GM12892 (cell line): ENCODE measurements at regions not wholly inside any gene's neighbourhood (a gene's known extent, or its start where the extent isn't known, plus 50 kb on each side); places are given as distances from the start of the nearest gene placed in this dataset.

Experiments
- DNase-seq: peaks from one replicate; pipeline ENCODE4 v3.0.0; 2011; ENCODE audit not compliant: insufficient read length
- FAIRE-seq: peaks from 2 replicates; lab custom pipeline; 2011; peaks lifted over from hg19 to GRCh38; lab: Jason Lieb, UNC
- POLR2A ChIP-seq: IDR thresholded peaks from 2 replicates; pipeline ENCODE4 v1.6.1; 2011; ENCODE audit warnings: low read depth, low read length, control low read depth
- POLR2AphosphoS5 ChIP-seq: IDR thresholded peaks from 2 replicates; pipeline ENCODE4 v1.6.1; 2011; ENCODE audit warnings: low read depth, low read length, control low read depth
- TAF1 ChIP-seq: IDR thresholded peaks from 2 replicates; pipeline ENCODE4 v1.6.1; 2011; ENCODE audit warnings: low read depth, mild to moderate bottlenecking, control low read depth, low read length, borderline replicate concordance

DNA sequence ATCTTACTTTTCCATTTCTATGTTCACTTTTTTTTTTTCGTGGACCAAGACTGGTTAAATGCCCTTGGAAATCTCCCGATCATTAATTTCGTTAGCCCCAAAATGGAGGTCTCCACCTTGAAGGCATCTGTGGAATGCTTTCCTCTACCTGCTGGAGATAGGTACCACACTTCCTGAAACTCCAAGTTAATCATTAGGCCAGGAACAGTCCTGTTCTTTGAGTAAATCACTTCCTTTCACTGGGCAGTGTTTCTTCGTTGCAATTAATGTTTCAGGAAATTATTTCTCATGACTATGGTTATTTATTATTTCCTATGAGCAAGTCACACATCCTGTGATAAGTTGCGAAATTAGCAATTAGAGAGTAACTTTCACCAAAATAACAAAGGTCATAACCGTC lies 225.2 kb upstream of the LYPLAL1 start:
- DNase-seq, result no peak
- TF ChIP-seq POLR2AphosphoS5, result no peak
- no peak for TF ChIP-seq TAF1
- no peak for TF ChIP-seq POLR2A
- no peak for FAIRE-seq

DNA sequence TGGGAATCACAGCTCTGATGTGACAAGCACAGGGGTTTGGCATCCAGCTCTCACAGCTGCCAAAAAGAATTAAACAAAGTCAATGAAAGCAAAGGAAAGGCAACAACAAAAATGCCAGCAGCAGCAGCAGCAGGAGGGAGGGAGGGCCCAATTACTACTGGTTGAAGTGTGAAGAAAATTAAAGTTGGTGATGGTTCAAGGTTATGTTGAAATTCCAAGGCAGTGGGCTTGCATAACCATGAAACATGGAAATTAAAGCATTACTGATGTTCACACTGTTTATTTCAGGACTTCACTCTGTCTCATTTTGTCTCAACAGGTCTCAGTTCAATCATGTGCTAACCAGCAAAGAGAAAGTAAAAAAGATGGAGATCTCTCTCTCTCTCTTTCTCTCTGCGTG lies 220.3 kb upstream of the LYPLAL1 start:
- TF ChIP-seq POLR2AphosphoS5 (no peak), POLR2A (no peak), TAF1 (no peak)
- FAIRE-seq, result no peak
- DNase-seq, result no peak

DNA sequence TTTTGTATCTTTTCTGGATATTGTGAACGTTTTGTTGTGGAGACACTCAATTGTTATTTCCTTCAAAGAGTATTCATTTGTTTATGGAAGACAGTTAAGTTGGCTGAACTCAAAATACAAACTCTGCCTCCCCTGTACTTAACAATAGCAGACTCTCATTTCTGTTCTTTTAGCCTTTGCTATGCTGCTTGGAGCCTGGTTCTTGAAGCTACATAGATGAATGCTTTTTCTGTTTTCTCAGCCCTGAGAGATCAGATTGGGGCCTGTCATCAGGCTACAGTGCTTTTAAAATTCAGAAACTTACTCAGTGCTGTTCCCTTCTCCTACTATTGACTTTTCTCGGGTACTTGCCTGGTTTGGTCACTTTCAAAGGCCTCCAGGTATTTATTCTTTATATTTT lies 215.7 kb upstream of the LYPLAL1 start:
- DNase-seq (no peak), FAIRE-seq (no peak)
- TF ChIP-seq POLR2AphosphoS5 (no peak), POLR2A (no peak), TAF1 (no peak)

DNA sequence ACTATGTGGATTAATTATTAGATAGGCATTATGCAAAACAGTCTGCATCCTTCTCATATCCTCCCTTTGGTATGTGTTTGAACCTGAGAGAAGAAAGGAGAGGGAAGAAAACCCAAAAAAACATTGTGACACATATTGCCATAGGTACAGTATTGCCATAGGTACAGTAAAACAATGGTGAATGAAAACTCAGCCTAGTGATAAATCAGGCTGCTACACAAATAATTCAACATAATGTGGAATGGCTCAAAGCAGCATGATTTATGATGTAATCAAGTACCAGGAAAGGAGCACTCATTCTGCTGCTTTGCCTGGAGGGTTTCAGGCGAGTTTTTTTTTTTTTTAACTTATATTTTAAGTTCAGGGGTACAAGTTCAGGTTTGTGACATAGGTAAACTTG lies 213.9 kb upstream of the LYPLAL1 start:
- TF ChIP-seq POLR2A (no peak), POLR2AphosphoS5 (no peak), TAF1 (no peak)
- DNase-seq, result no peak
- FAIRE-seq, result no peak

DNA sequence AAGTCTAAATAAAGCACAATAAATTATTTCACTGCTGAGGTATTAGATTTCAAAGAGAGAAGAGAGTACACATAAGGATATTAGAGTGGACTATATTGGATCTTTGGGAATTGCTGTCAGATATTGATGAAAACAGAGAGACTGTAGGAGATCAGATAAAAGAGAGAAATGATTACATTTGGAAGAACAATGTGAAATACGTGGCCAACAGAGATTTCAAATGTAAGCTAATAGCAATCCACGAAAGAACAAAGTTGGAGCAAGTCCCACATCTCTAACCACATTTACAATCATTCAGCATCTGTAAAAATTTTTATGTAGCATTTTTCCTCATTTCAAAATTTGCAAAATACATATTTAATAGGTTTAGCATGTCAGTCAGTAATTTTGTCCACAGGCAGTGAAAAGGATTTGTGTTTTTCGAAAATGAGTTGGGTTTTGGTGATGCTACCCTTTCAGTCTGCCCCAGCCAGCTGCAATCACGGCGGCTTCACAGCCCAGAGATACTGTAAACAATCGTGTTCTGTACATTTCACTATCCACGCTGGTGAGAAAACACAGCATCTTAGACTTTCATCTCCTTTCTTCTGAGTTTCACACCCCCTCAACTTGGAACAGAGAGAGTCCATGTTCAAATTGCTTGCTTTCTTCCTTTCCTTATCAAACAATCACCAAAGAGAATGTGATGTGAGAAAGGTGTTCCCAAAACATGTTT lies 209.1 kb upstream of the LYPLAL1 start:
- no peak for DNase-seq
- no peak for FAIRE-seq
- TF ChIP-seq POLR2AphosphoS5 (no peak), POLR2A (no peak), TAF1 (no peak)

DNA sequence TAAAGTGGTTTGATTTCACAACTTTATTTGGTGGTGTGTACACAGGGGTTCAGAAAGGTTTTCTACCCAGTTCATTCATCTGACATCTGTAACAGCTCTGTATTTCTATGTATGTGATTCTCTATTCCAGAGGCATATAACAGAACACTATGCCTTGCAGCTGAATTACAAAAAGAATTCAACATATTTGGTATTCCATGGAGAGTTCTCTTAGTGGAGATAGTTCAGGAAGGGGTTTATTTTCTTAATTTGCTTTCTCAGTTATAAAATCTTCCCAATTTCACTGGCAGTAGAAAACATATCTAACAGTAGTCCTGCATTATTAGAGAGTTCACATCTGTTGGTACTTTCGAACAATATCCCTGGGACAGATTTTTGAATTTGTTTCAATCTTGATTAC lies 207.9 kb upstream of the LYPLAL1 start:
- no peak for TF ChIP-seq POLR2AphosphoS5
- no peak for TF ChIP-seq POLR2A
- no peak for TF ChIP-seq TAF1
- FAIRE-seq (no peak), DNase-seq (no peak)

DNA sequence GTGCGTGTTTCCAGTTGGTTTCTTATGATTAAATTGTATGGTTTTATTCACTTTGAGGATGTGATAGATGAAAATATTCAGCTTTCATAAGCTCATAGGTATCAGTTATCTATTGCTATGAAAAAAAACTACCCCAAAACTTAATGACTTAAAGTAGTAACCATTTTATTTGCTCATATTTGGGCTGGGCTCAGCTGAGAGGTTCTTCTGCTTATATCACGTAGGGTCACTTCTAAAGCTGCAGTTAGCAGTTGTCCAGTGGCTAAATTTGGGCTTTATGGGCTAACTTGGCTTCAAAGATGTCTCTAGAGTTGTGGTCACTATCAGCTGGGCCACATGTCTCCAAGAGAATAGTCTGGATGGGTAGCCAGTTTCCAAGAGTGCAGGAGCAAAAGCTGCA lies 206.4 kb upstream of the LYPLAL1 start:
- FAIRE-seq (no peak), DNase-seq (no peak)

DNA sequence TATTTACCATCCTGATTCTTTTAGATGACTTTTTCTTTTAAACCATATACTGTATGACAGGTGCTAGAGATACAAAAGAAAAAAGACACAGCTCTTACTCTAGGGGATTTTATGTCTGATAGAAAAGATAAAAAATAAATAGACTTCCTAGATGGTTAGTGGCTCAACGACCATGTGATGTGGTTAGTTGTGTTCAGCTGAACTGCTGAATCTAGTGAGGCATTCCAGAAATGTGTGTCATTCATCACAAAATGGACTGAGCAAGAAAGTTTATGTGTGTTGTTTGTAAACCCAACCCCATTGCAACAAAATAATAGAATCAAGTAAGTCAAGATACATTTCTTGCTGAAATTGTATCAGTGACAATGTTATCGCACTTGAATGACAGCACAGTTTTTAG lies 205.8 kb upstream of the LYPLAL1 start:
- DNase-seq, result no peak
- TF ChIP-seq TAF1, result no peak
- TF ChIP-seq POLR2AphosphoS5, result no peak
- no peak for TF ChIP-seq POLR2A

More for the DNA sequence above, 206.4 kb upstream of the LYPLAL1 start:
- no peak for TF ChIP-seq TAF1
- no peak for TF ChIP-seq POLR2A
- TF ChIP-seq POLR2AphosphoS5, result no peak

DNA sequence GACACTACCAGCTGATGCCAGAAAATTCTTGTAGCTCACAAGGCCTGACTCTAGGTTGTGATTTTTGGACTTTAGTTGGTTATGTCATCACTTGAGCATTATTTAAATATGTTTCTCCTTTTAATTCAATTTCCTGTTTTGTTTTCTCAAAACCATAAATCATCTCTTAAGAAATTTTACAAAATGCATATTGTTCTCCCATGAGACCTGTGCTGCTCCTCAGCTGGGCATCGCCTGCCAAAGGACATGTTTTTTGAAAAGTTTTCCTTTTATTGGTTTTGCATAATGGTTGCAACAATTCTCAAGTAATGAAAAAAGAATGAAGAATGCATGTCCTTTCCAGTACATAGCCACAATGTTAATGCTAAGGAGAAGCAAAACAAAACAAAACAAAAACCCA lies 204.7 kb upstream of the LYPLAL1 start:
- DNase-seq (no peak), FAIRE-seq (no peak)

More for the DNA sequence above, 205.8 kb upstream of the LYPLAL1 start:
- no peak for FAIRE-seq

DNA sequence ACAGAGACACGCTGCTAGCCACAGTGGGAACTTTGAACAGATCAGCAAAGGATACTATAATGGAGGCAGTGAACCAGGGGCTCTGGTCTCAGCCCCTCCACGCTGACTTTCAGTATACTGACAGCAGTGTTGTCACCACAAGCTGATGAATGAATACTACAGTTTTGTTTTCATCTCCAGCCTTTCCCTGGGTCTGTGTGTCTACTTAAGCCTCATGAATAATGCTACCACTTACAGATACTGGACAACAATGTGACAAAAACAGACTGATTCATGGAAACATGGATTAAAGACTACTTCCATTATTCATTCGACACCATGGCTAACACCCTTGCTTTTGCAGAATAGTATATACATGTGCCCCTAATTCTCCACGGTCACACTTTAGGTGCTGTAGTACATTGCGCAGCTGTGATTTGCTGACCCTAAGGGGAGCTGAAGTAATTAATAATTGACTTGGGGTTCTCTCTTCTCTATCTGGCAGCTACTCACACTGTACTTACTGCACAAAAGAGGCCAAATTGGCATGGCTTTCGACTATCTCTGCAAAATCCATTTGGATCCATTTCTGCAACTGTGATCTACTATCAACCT lies 203.2 kb upstream of the LYPLAL1 start:
- DNase-seq, result no peak
- TF ChIP-seq POLR2AphosphoS5, result no peak
- TF ChIP-seq TAF1, result no peak
- no peak for TF ChIP-seq POLR2A
- no peak for FAIRE-seq

More for the DNA sequence above, 204.7 kb upstream of the LYPLAL1 start:
- no peak for TF ChIP-seq TAF1
- TF ChIP-seq POLR2A, result no peak
- TF ChIP-seq POLR2AphosphoS5, result no peak

DNA sequence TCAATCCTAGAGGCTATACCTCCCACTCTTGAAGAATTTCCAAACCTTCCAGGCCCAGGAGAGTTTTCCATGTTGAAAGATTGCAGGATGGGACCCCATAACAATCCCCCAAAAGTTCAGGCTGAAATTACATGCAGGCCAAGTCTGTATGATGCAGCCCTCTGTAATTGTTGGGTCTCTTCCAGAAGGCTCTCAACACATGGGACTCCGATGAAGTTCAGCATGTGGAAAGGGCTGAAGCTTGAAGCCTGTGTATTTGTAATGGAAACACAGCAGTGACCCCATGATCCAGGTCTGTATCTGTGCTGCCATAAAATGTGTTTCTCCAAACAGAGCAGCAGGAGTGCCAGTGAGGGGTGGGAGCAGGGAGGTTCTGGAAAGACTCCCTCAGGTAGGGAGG lies 202.5 kb upstream of the LYPLAL1 start:
- DNase-seq (no peak), FAIRE-seq (no peak)
- TF ChIP-seq POLR2A (no peak), TAF1 (no peak), POLR2AphosphoS5 (no peak)

DNA sequence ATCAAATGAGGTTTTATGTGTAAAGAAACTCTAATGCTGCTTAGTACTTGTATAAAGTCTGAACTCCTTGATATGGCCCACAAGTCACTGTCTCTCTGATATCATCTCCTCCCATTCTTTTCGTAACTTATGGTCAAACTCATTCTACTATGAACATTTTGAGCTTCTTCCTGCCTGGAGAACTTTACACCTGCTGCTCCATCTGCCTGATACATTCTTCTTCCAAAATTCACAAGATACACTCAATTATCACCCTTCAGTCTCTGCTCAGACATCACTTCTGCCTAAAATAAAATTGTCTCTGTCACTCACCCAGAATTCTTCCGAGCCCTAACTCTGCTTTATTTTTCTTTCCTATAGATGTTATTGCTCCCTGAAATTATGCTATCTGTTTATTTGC lies 192.8 kb upstream of the LYPLAL1 start:
- TF ChIP-seq POLR2A, result no peak
- TF ChIP-seq POLR2AphosphoS5, result no peak
- TF ChIP-seq TAF1, result no peak
- FAIRE-seq, result no peak
- DNase-seq, result no peak

DNA sequence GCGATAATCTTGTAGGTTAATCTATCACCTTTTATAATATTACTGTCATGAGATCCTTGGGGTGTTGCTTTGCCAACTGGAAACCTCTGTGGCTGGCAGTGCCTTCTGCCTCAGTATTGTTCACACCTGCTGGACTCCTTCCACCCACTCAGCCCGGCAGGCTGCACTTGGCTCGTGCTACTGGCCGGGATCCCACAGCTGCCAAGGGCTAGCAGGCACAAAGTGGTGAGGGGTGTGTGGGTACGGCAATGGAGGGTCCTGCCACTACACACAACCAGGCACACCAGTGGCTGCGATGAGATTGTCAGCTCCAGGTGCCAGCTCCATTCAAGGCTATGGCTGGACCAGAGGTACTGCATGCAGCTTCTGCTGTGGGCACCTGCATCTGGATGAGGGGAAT lies 191.2 kb upstream of the LYPLAL1 start:
- DNase-seq (no peak), FAIRE-seq (no peak)
- TF ChIP-seq POLR2AphosphoS5 (no peak), POLR2A (no peak), TAF1 (no peak)
